Subcutaneous abdominal adipose tissue (tissue), 5 donors: ENCODE measurements at regions not wholly inside any gene's neighbourhood (a gene's known extent, or its start where the extent isn't known, plus 50 kb on each side); places are given as distances from the start of the nearest gene placed in this dataset.

Experiments
- H3K27ac ChIP-seq: one replicate; pipeline ENCODE4 v1.7.0; 2013; ENCODE audit warnings: low read depth, mild to moderate bottlenecking, inconsistent platforms, low read length, moderate library complexity
- H3K27me3 ChIP-seq, 5 donors: one replicate each; pipeline ENCODE4 v1.7.0; 2013; ENCODE audit warnings: low read length in 5 of 5, inconsistent platforms in 1 of 5; ENCODE audit not compliant: control insufficient read depth in 5 of 5, insufficient read depth in 4 of 5
- H3K36me3 ChIP-seq, 5 donors: one replicate each; pipeline ENCODE4 v1.7.0; 2013; ENCODE audit warnings: low read length in 5 of 5; ENCODE audit not compliant: control insufficient read depth in 5 of 5, insufficient read depth in 5 of 5
- H3K4me1 ChIP-seq, 5 donors: one replicate each; pipeline ENCODE4 v1.7.0; 2013; ENCODE audit warnings: low read length in 5 of 5, mild to moderate bottlenecking in 3 of 5, moderate library complexity in 1 of 5; ENCODE audit not compliant: control insufficient read depth in 5 of 5, insufficient read depth in 5 of 5
- H3K4me3 ChIP-seq, 5 donors: one replicate each; pipeline ENCODE4 v1.7.0; 2013; ENCODE audit warnings: low read length in 5 of 5, low read depth in 1 of 5
- H3K9ac ChIP-seq, 5 donors: one replicate each; pipeline ENCODE4 v1.7.0; 2013; ENCODE audit warnings: low read length in 5 of 5, mild to moderate bottlenecking in 4 of 5, moderate library complexity in 3 of 5
- H3K9me3 ChIP-seq, 5 donors: one replicate each; pipeline ENCODE4 v1.7.0; 2013; ENCODE audit warnings: low read length in 5 of 5; ENCODE audit not compliant: control insufficient read depth in 5 of 5
- donor health status: healthy.
- donor health status: healthy.
- donor health status: healthy.
- donor health status: healthy.
- donor health status: healthy.

DNA sequence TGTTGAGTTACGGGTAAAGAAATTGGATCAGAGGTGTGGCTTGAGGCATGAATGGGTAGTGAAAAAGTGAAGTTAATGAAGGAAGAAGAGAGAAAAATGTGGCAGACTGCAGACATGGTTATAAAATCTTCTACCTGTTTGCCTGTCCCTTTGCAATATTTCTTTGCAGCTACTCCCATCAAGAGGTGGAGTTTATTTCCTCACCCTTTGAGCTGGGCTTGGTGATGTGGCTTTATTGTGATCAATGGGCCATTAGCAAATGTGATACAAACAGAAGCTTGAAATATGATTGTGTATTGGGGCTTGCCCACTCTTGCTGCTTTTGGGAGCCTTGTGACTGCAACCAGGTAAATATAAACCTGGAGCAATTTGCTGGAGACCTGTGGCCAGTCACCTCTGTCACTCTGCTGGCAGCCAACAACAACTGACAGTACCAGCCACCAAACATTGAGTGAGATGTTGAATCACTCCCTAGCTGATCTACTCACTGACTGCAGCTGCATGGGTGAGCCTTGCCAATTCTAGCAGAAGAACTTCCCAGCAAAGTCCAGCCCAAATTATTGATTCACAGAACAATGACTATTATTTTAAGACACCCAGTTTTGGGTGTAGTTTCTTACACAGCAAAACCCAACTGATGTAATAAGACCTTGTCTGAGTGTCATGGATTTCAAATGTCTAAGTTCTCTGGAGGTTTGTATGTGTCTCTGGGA lies 151.0 kb upstream of the ATP2B1 start:
- Histone ChIP-seq H3K9me3 (no peaks in the 10 kb centered on the region), H3K4me3 (no peak overlapping the region), H3K27me3 (no peaks in the 10 kb centered on the region), H3K9ac (no peak overlapping the region), H3K36me3 (no peaks in the 10 kb centered on the region), H3K4me1 (peaks cover 0 to 15% (median 8%) of the 10 kb centered on the region in 5 donors), H3K27ac (no peak overlapping the region)

GRCh38 chr12:89858718-89859117 lies 150.1 kb upstream of the ATP2B1 start:
- Histone ChIP-seq H3K36me3 (no peaks in the 10 kb centered on the region), H3K27ac (no peak overlapping the region), H3K4me1 (peaks cover 0 to 14% (median 8%) of the 10 kb centered on the region in 5 donors), H3K27me3 (no peaks in the 10 kb centered on the region), H3K9ac (no peak overlapping the region), H3K4me3 (no peak overlapping the region), H3K9me3 (no peaks in the 10 kb centered on the region)

DNA sequence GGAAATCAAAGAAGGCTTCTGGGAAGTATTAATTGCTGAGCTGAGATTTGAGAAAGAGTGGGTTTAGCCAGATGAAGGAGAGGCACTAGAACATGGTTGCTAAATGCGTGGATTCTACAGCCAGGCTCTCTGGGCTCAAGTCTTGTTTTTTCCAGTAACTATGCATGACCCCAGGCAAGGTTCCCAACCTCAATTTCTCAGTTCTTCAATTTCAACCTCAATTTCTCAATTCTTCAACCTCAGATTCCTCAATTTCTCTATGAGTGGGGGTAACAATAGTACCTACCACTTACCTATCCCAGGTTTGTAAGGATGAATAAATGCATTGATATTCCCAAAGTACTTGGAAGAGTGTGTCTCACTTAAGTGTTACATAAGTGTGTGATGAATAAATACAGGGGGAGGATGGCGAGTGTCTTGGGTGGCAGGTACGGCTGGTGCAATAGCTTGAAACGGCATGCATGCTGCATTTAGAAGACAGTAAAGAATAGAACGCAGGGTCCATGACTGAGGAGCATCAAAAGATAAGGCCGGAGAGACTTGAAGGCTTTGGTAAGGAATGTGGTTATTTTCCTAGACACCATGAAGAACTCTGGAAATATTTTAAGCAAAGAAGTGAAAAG lies 149.1 kb upstream of the ATP2B1 start:
- no peaks in the 10 kb centered on the region for H3K27me3 ChIP-seq
- H3K9me3 ChIP-seq = no peaks in the 10 kb centered on the region
- H3K27ac ChIP-seq = no peak overlapping the region
- H3K36me3 ChIP-seq = no peaks in the 10 kb centered on the region
- no peak overlapping the region for H3K4me3 ChIP-seq
- H3K9ac ChIP-seq = no peak overlapping the region
- H3K4me1 ChIP-seq = peaks cover 0 to 8% (median 3%) of the 10 kb centered on the region in 5 donors

DNA sequence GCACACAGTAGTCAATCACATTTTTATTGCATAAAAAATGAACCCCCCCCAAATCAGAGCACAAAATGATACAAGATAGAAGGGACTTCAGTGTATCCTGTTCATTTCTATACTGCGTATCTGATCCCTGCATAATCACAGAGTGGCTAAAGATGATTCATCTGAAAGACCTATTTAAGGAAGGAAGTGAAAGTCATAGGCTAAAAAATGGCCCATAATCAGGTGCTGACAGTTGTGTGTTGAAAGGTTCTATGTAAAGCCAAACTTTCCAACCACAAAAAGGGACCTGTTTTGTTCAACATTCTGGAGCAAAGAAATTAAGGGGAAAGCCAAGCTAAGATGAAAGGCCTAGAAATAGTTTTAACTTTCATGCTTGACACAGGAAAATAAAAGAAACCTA lies 147.8 kb upstream of the ATP2B1 start:
- Histone ChIP-seq H3K4me1 (peaks cover 0 to 3% (median 3%) of the 10 kb centered on the region in 5 donors), H3K27ac (no peak overlapping the region), H3K36me3 (no peaks in the 10 kb centered on the region), H3K9me3 (no peaks in the 10 kb centered on the region), H3K9ac (no peak overlapping the region), H3K27me3 (no peaks in the 10 kb centered on the region), H3K4me3 (no peak overlapping the region)

GRCh38 chr12:89848732-89849131 lies 140.1 kb upstream of the ATP2B1 start:
- Histone ChIP-seq H3K4me1 (no peaks in the 10 kb centered on the region), H3K4me3 (no peak overlapping the region), H3K9ac (no peak overlapping the region), H3K27me3 (no peaks in the 10 kb centered on the region), H3K27ac (no peak overlapping the region), H3K36me3 (no peaks in the 10 kb centered on the region), H3K9me3 (no peaks in the 10 kb centered on the region)

- Histone ChIP-seq H3K4me1 (no peaks in the 10 kb centered on the region), H3K27ac (no peak overlapping the region), H3K9ac (no peak overlapping the region), H3K9me3 (no peaks in the 10 kb centered on the region), H3K4me3 (no peak overlapping the region), H3K27me3 (no peaks in the 10 kb centered on the region), H3K36me3 (no peaks in the 10 kb centered on the region)
These were observed 137.9 kb upstream of the ATP2B1 start for GRCh38 chr12:89846473-89847055.

GRCh38 chr12:89845767-89846166 lies 137.1 kb upstream of the ATP2B1 start:
- Histone ChIP-seq H3K4me3 (no peak overlapping the region), H3K27ac (no peak overlapping the region), H3K4me1 (no peaks in the 10 kb centered on the region), H3K27me3 (no peaks in the 10 kb centered on the region), H3K9me3 (no peaks in the 10 kb centered on the region), H3K9ac (no peak overlapping the region), H3K36me3 (no peaks in the 10 kb centered on the region)

DNA sequence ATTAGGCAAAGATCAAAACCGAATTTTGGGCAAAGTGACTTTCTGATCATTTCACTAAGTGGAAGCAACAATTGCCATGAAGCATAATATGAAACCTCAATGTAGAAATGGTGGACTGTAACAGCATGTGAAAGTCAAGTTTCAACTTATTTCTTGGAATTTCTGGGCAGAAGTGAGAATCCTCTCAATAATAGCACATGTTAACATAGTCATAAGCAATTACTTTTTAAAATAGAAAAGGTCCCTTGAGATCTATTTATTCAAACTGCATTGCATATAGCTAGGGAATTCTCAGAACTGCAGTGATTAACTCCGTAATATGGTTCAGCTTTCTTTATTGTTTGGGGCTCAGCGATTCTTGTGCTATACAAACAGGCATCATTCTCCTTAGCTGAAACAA lies 136.7 kb upstream of the ATP2B1 start:
- Histone ChIP-seq H3K9ac (no peak overlapping the region), H3K27ac (no peak overlapping the region), H3K36me3 (no peaks in the 10 kb centered on the region), H3K4me3 (no peak overlapping the region), H3K27me3 (no peaks in the 10 kb centered on the region), H3K9me3 (no peaks in the 10 kb centered on the region), H3K4me1 (no peaks in the 10 kb centered on the region)

GRCh38 chr12:89844539-89844938 lies 135.9 kb upstream of the ATP2B1 start:
- Histone ChIP-seq H3K9ac (no peak overlapping the region), H3K9me3 (no peaks in the 10 kb centered on the region), H3K36me3 (no peaks in the 10 kb centered on the region), H3K27ac (no peak overlapping the region), H3K27me3 (no peaks in the 10 kb centered on the region), H3K4me3 (no peak overlapping the region), H3K4me1 (no peaks in the 10 kb centered on the region)

GRCh38 chr12:89840162-89840922 lies 131.7 kb upstream of the ATP2B1 start:
- no peaks in the 10 kb centered on the region for H3K36me3 ChIP-seq
- no peaks in the 10 kb centered on the region for H3K9me3 ChIP-seq
- no peaks in the 10 kb centered on the region for H3K4me1 ChIP-seq
- no peak overlapping the region for H3K27ac ChIP-seq
- H3K4me3 ChIP-seq = no peak overlapping the region
- H3K27me3 ChIP-seq = no peaks in the 10 kb centered on the region
- H3K9ac ChIP-seq = no peak overlapping the region
